ENCODE measurements at regions not wholly inside any gene's neighbourhood (a gene's known extent, or its start where the extent isn't known, plus 50 kb on each side); places are given as distances from the start of the nearest gene placed in this dataset.
"Not testable (repeated sequence)": the region's sequence is repeated elsewhere in the genome, so short reads cannot be mapped to it uniquely, and the experiment has no call there.

DNA sequence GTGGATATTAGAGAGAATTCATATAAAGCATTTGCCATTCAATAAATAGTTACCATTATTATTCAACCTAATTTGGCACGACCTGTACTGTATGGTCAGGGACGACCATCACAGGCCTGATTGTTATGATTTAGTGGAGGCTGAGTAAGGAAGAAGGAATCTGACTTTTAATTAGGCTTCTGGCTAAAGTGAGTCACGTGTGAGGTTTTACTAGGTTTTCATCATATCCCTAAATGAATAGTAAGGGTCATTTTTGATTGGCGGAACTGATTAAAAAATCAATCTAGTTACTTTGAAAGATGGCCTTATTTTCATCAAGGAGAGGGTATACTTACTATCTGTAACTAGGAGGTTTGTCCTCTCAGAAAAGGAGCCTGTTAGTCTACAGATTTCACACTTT lies 143.4 kb downstream of the ADCYAP1 start:
- no peak for DNase-seq

- no peak for DNase-seq
Observed at GRCh38 chr18:1049173-1049572, 144.5 kb downstream of the ADCYAP1 start.

- no peak for DNase-seq
Observed at GRCh38 chr18:1050012-1050657, 145.5 kb downstream of the ADCYAP1 start.

- DNase-seq = no peak
Observed at GRCh38 chr18:1052301-1052700, 147.6 kb downstream of the ADCYAP1 start.

DNA sequence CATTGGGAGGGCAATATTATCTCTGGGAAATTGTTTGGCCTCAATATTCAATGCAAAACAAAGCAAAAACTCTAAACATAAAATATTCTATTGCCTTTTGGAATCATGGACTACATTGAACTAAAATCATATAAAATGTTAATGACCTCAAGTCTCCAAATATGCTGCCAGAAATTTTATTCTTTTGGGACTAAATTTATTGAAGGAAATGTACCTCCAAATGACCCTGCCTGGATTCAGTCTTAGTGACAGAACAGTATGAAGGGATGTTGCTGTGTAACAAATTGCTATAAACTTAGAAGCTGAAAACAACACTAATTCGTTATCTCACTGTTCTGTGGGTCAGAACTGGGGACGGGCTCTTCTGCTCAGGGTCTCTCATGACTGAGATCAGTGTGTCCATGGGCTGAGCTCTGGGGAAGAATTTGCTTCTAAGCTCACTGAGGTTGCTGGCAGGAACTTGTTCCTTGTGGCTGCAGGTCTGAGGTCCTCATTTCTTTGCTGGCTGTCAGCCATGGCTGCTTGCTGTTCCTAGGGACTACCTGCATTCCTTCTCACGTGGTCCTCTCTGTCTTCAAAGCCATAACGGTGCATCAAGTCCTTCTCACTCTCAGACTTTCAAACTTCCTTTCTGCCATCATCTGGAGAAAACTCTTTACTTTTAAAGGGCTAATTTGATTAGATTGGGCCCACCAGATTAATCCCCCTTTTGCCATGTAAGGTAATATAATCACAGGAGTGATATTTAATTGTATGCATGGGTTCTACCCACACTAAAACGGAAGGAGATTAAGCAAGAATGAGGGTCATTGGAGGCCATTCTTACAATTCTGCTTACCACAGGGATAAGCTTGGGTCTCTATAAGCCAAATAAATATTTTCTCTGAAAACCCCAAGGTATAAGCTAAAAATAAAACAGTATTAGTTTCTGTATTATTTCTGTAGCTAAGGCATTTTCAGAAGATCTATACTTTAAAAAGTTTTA lies 149.0 kb downstream of the ADCYAP1 start:
- no peak for DNase-seq

- DNase-seq = no peak
Observed at GRCh38 chr18:1056404-1056803, 151.7 kb downstream of the ADCYAP1 start.

GRCh38 chr18:1057367-1057766 lies 152.7 kb downstream of the ADCYAP1 start:
- DNase-seq = no peak

DNA sequence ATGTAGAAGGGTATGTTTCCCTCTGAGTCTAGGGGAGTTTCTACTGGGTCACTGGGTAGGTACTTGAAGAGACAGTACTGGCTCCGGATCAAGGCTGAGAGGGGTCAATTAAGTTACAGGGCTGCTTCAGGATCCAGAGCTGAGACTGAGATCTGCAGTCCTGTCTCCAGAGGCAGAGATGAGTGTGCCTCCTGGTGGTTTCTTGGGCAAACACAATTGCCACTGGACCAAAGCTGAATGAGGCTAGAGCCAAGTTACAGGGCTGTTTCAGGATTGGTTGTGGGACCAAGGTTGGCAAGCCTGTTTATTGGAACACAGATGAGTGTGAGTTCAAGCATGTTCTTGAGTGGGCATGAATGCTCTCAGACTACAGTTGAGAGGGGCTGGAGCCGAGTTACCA lies 157.9 kb downstream of the ADCYAP1 start:
- DNase-seq = no peak

DNA sequence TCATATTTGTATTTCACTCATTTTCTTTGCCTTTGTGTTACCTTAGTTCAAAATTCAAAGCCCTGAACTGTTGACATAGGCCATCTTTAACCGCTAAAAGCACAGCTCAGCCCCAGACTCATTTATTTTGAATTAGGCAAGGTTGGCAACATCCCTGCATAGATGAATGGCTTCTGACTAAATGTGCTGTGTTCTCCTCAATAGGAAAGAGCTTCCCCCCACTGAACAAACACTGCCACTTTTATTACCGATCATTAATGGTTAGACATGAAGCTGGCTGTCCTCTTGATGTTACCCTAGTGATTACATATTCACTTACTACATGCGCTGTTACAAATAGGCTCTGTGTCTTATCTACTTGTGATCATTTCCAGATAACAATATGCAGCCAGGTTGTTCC lies 170.7 kb downstream of the ADCYAP1 start:
- no peak for DNase-seq

DNA sequence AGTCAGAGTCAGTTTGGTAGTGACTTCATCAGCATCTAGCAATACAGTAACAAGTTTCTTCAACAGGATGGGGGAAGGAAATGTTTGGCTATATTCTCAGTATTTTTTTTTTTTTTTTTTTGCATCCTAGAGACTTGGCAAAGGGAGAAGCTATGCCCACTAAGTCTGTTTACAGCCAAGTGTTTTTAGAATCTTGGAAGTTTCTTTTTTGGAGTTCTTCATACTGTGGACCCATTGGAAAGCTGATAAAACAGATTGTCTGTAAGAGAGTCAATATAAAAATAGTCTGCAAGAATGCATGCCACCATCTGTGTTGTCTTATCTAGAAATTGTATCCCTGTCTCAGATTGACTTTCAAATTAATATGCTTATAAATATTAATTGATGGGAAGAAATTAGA lies 171.2 kb downstream of the ADCYAP1 start:
- DNase-seq = no peak

- no peak for DNase-seq
Observed at GRCh38 chr18:1078301-1078700, 173.6 kb downstream of the ADCYAP1 start.

DNA sequence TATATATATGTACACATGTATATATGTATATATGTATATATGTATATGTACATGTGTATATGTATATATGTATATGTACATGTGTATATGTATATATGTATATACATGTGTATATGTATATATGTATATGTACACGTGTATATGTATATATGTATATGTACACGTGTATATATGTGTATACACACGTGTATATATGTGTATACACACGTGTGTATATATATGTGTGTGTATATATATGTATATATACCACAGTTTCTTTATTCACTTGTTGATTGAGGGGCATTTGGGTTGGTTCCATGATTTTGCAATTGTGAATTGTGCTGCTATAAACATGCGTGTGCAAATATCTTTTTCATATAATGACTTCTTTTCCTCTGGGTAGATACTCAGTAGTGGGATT lies 179.0 kb downstream of the ADCYAP1 start:
- DNase-seq = not testable (repeated sequence)

DNA sequence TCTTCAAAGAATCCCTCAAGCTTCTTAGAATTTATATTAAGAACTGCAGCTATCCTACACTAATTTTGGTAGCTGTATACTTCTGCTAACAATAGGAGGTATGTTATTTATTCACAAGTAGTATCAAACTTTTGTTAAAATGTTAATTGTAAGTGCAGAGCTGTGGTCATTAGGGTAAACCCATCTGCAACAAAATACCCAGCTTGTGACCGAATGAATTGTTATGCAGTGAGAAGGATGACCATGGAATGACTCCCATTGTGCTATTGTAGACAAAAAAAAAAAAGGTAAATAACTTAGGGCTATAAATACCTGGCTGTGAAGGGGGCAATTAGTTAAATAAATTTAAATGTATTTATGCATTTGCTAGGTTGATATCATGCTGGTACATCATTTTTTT lies 186.1 kb downstream of the ADCYAP1 start:
- DNase-seq = no peak

DNA sequence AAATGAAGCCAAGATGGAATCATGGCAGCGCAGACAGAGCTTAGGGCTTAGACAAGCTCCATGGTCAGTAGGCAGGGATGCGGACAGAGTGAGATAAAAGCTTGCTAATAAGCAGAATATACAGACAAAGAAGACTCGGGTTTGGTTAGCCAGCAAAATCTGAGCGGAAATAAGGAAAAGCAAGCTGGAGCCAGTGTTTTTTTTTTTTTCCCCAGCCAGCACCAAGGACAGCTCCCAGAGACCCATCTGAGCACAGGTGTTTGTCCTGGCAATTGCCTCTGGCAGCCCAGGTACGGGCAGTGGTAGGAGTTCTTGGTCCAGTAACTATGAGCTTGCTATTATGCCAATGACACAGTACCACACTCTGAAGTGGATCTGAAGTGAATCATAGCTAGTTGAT lies 187.6 kb downstream of the ADCYAP1 start:
- no peak for DNase-seq

GRCh38 chr18:1094409-1094808 lies 189.7 kb downstream of the ADCYAP1 start:
- no peak for DNase-seq

GRCh38 chr18:1097991-1098735 lies 193.5 kb downstream of the ADCYAP1 start:
- not testable (repeated sequence) for DNase-seq

GRCh38 chr18:1102848-1103247 lies 198.2 kb downstream of the ADCYAP1 start:
- DNase-seq = no peak

DNA sequence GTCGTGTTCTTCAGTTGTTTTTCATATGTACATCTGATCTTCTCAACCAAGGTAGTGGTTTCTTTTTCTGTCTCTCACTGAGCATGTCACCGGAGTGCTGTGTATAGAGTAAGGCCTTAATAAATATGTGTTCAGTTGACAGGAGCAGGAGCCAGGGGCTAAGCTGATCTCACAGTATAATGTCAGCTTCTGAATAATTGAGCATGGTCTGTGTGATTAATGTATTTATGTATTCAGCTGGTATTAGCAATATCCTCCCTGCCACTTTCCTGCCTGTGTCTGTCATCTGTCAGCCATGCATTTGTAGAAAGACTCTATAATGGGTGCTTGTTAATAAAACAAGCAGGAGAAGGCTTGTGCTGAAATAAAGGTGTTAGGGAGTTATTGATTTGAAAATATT lies 198.9 kb downstream of the ADCYAP1 start:
- no peak for DNase-seq

DNA sequence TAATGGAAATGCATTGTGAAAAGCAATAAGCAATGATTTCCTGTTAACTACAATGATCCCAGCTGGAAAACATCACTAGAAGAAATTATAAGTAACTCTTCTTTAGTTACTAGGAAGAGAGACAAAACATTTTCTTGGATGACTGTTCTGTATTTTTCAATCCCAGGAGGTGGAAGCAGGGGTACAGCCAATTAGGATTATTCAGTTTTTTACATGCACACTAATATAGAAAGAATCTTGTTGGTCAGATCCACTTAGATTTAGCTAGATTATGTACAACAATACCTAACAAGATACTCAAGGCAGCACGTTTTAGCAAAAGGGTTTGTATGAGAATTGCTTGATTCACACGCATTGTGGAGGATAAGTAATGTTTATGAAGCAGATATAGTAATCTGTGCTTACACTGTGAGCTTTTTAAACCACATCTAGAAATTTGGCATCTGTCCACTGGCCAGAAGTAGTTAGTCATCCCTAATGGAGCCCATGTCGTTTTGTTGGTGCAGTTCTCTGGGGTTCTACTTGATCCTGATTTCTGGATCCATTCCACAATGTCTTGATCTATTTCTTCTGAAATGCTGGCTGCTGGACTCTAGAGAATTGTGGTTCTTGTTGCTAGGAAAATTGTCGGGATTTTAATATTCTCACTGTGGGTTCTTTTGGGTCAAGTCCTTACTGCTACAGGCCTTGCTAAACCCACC lies 199.7 kb downstream of the ADCYAP1 start:
- no peak for DNase-seq

DNA sequence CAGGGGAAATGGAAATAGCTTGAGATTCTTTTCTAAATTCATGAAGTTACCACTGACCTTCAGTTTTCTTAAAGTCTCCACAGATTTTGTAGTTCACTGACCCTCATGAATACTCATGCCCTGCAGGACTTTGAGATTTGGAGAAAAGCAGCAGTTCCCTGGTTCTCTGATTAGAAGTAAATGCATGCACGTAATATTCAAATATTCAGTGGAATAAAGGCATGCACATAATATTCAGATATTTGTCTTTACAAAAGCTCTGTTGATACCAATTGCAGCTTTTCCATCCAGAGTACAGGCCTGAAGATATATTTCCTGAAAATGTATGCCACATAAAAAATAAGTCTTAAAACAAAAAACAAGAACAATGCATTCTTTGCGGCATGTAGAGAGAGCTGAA lies 219.8 kb downstream of the ADCYAP1 start:
- no peak for DNase-seq

- DNase-seq = no peak
Observed at GRCh38 chr18:1133541-1133940, 228.9 kb downstream of the ADCYAP1 start.

- DNase-seq = no peak
Observed at GRCh38 chr18:1147730-1148129, 243.1 kb downstream of the ADCYAP1 start.

GRCh38 chr18:1149709-1150108 lies 245.0 kb downstream of the ADCYAP1 start:
- DNase-seq = no peak

Measured in inflammatory macrophage treated with lipopolysaccharide for 4 hours (primary cell).